ENCODE measurements at regions not wholly inside any gene's neighbourhood (a gene's known extent, or its start where the extent isn't known, plus 50 kb on each side); places are given as distances from the start of the nearest gene placed in this dataset.

DNA sequence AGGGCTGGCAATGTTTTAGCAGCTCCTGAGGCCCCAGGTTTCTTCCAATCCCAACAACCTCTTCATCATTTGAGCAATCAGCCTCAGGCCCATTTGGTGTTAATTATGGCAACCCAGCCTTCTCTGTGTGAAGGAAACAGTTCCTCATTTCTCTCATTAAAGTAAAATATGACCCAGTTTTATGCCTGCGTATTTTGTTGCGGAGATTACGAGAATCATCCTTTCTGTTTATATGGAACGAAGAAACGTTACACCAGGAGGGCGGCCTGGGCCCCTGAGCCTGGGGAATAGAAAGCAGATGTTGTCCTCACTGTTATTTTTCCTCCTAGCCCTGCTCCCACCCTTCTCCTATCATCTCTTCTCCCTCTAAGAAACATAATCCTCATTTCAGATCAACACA lies 332.2 kb upstream of the USP24 start:
- Histone ChIP-seq H3K4me3 (replicated peaks in 1 of 3; ENCODE audit: low read depth in 2 of 3, low read length in 3 of 3) (no peak overlapping the region), H3K4me2 (replicated peaks; ENCODE audit: extremely low read depth, low read length, poor library complexity, severe bottlenecking) (no peak overlapping the region), H3K9ac (ENCODE audit: insufficient read depth, low read length, poor library complexity, severe bottlenecking) (no peak overlapping the region), H2AFZ (ENCODE audit: insufficient read depth, low read depth, low read length, poor library complexity, severe bottlenecking) (no peak overlapping the region), H3K27ac (ENCODE audit: low read depth in 1 of 2, low read length in 2 of 2) (no peak overlapping the region), H3K36me3 (replicated peaks in 1 of 2; ENCODE audit: control insufficient read depth in 1 of 2, insufficient read depth in 2 of 2, low read length in 2 of 2) (no peaks in the 10 kb centered on the region), H3K79me2 (ENCODE audit: insufficient read depth, low read length) (no peaks in the 10 kb centered on the region), H3K4me1 (ENCODE audit: control insufficient read depth in 1 of 2, insufficient read depth in 2 of 2, low read length in 2 of 2) (no peaks in the 10 kb centered on the region), H3K9me3 (replicated peaks in 1 of 2; ENCODE audit: control insufficient read depth in 1 of 2, insufficient read depth in 1 of 2, low read length in 2 of 2) (peaks cover 0 to 4% of the 10 kb centered on the region in 2 donors), H3K27me3 (ENCODE audit: control insufficient read depth in 2 of 2, insufficient read depth in 2 of 2, low read length in 2 of 2) (no peaks in the 10 kb centered on the region), H4K20me1 (ENCODE audit: insufficient read depth, low read length) (no peaks in the 10 kb centered on the region)
- TF ChIP-seq, protein P1, sequence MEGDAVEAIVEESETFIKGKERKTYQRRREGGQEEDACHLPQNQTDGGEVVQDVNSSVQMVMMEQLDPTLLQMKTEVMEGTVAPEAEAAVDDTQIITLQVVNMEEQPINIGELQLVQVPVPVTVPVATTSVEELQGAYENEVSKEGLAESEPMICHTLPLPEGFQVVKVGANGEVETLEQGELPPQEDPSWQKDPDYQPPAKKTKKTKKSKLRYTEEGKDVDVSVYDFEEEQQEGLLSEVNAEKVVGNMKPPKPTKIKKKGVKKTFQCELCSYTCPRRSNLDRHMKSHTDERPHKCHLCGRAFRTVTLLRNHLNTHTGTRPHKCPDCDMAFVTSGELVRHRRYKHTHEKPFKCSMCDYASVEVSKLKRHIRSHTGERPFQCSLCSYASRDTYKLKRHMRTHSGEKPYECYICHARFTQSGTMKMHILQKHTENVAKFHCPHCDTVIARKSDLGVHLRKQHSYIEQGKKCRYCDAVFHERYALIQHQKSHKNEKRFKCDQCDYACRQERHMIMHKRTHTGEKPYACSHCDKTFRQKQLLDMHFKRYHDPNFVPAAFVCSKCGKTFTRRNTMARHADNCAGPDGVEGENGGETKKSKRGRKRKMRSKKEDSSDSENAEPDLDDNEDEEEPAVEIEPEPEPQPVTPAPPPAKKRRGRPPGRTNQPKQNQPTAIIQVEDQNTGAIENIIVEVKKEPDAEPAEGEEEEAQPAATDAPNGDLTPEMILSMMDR (IDR thresholded peaks at IDR 0.05) = no peak
- H3K36me3 Mint-ChIP-seq = no peaks in the 10 kb centered on the region
- H3K4me1 Mint-ChIP-seq = no peaks in the 10 kb centered on the region
- H3K27ac Mint-ChIP-seq = no peak overlapping the region
- H3K4me3 Mint-ChIP-seq = no peak overlapping the region
- no peak for DNase-seq
- intact Hi-C loops (cut with micrococcal nuclease) = no loop called here
- peaks cover 0 to 2% (median 1%) of the 10 kb centered on the region in 3 donors for H3K27me3 Mint-ChIP-seq (ENCODE audit: low read depth in 3 of 3)
- H3K9me3 Mint-ChIP-seq = peaks cover 0 to 10% (median 0%) of the 10 kb centered on the region in 7 donors
- 93% methylated on average over 6 of the region's 6 CpGs for WGBS (ENCODE audit: insufficient coverage)

DNA sequence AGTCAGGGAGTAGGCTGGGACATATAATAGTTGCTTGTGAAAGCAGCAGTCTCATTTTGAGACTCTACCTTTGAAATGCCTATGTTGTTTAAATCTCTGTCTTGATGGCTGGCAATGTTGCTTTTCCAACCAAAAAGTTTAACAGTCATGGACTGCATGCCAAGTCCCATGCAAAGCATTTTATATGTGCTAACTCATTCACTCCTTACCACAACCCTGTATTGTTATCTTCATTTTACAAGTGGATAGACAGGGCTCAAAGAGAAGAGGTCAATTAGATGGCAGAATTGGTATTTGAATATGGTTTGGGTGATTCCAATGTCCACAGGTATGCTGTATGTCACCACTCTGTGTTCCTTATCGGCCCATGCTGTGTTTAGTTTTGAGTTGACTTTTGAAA lies 331.4 kb upstream of the USP24 start:
- Histone ChIP-seq H4K20me1 (ENCODE audit: insufficient read depth, low read length) (no peaks in the 10 kb centered on the region), H3K79me2 (ENCODE audit: insufficient read depth, low read length) (no peaks in the 10 kb centered on the region), H3K9ac (ENCODE audit: insufficient read depth, low read length, poor library complexity, severe bottlenecking) (no peak overlapping the region), H2AFZ (ENCODE audit: insufficient read depth, low read depth, low read length, poor library complexity, severe bottlenecking) (no peak overlapping the region), H3K4me3 (replicated peaks in 1 of 3; ENCODE audit: low read depth in 2 of 3, low read length in 3 of 3) (no peak overlapping the region), H3K27ac (ENCODE audit: low read depth in 1 of 2, low read length in 2 of 2) (no peak overlapping the region), H3K9me3 (replicated peaks in 1 of 2; ENCODE audit: control insufficient read depth in 1 of 2, insufficient read depth in 1 of 2, low read length in 2 of 2) (peaks cover 0 to 4% of the 10 kb centered on the region in 2 donors), H3K27me3 (ENCODE audit: control insufficient read depth in 2 of 2, insufficient read depth in 2 of 2, low read length in 2 of 2) (no peaks in the 10 kb centered on the region), H3K4me2 (replicated peaks; ENCODE audit: extremely low read depth, low read length, poor library complexity, severe bottlenecking) (no peak overlapping the region), H3K36me3 (replicated peaks in 1 of 2; ENCODE audit: control insufficient read depth in 1 of 2, insufficient read depth in 2 of 2, low read length in 2 of 2) (no peaks in the 10 kb centered on the region), H3K4me1 (ENCODE audit: control insufficient read depth in 1 of 2, insufficient read depth in 2 of 2, low read length in 2 of 2) (no peaks in the 10 kb centered on the region)
- DNase-seq = no peak
- H3K27ac Mint-ChIP-seq = no peak overlapping the region
- peaks cover 0 to 2% (median 1%) of the 10 kb centered on the region in 3 donors for H3K27me3 Mint-ChIP-seq (ENCODE audit: low read depth in 3 of 3)
- H3K36me3 Mint-ChIP-seq = no peaks in the 10 kb centered on the region
- TF ChIP-seq, protein P1 (IDR thresholded peaks at IDR 0.05) = no peak
- H3K9me3 Mint-ChIP-seq = peaks cover 0 to 10% (median 0%) of the 10 kb centered on the region in 7 donors
- no peak overlapping the region for H3K4me3 Mint-ChIP-seq
- 100% methylated on average over 1 of the region's 1 CpG for WGBS (ENCODE audit: insufficient coverage)
- intact Hi-C loops (cut with micrococcal nuclease) = no loop called here
- H3K4me1 Mint-ChIP-seq = no peaks in the 10 kb centered on the region

Data from CD14-positive monocyte (primary cell).